ENCODE measurements at regions not wholly inside any gene's neighbourhood (a gene's known extent, or its start where the extent isn't known, plus 50 kb on each side); places are given as distances from the start of the nearest gene placed in this dataset.

- DNase-seq (ENCODE audit: low spot score): no peak
- Histone ChIP-seq H3K4me3 (replicated peaks in 1 of 3; ENCODE audit: insufficient read depth in 1 of 3, low read depth in 2 of 3, low read length in 3 of 3) (no peak overlapping the region), H3K36me3 (replicated peaks in 1 of 2; ENCODE audit: control insufficient read depth in 1 of 2, insufficient read depth in 2 of 2, low read length in 2 of 2) (no peaks in the 10 kb centered on the region), H3K27me3 (ENCODE audit: control insufficient read depth in 1 of 2, insufficient read depth in 2 of 2, low read length in 2 of 2) (no peaks in the 10 kb centered on the region), H3K4me2 (ENCODE audit: low read depth, low read length) (no peak overlapping the region), H3K9me3 (ENCODE audit: low read length) (no peaks in the 10 kb centered on the region), H3K9ac (ENCODE audit: insufficient read depth, low read depth, low read length) (no peak overlapping the region), H3K79me2 (ENCODE audit: insufficient read depth, low read length) (no peaks in the 10 kb centered on the region), H4K20me1 (ENCODE audit: insufficient read depth, low read length) (no peaks in the 10 kb centered on the region), H3K4me1 (ENCODE audit: insufficient read depth, low read length) (no peaks in the 10 kb centered on the region), H2AFZ (ENCODE audit: low read length) (no peak overlapping the region), H3K27ac (ENCODE audit: extremely low read length, insufficient read depth, low read length) (no peak overlapping the region)
- ChIA-PET CTCF (ENCODE audit: low intra/inter-chr PET ratio, low total read pairs) (no interaction called here), POLR2A (no interaction called here)
- WGBS (ENCODE audit: low lambda C conversion rate): 12% methylated on average over 3 of the region's 3 CpGs
- no peak for ATAC-seq
- no TSS peak for BruUV-seq (replicated peaks)
- TF ChIP-seq ZKSCAN5 (CRISPR knock-in tag; IDR thresholded peaks at IDR 0.05): no peak
- TF ChIP-seq PLRG1 (conservative IDR thresholded peaks at IDR 0.05): no peak
- no peak for TF ChIP-seq SALL1 (CRISPR knock-in tag; IDR thresholded peaks at IDR 0.05)
- no peak for FAIRE-seq
- in situ Hi-C loops (cut with HindIII; ENCODE audit: extremely low pct_ligation_motif_present, low pct_unique_long_range_greater_than_20kb) (no loop called here), intact Hi-C loops (cut with micrococcal nuclease; ENCODE audit: unreplicated experiment) (no loop called here)
These were observed 157.8 kb upstream of the PRR16 start for GRCh38 chr5:120306303-120306702.

GRCh38 chr5:120314191-120314590 lies 149.9 kb upstream of the PRR16 start:
- ATAC-seq: no peak
- Histone ChIP-seq H3K9me3 (ENCODE audit: low read length) (peaks cover 6% of the 10 kb centered on the region; the same call in 1 of the 2 replicates), H2AFZ (ENCODE audit: low read length) (no peak overlapping the region), H4K20me1 (ENCODE audit: insufficient read depth, low read length) (no peaks in the 10 kb centered on the region), H3K9ac (ENCODE audit: insufficient read depth, low read depth, low read length) (no peak overlapping the region), H3K79me2 (ENCODE audit: insufficient read depth, low read length) (no peaks in the 10 kb centered on the region), H3K27me3 (ENCODE audit: control insufficient read depth in 1 of 2, insufficient read depth in 2 of 2, low read length in 2 of 2) (no peaks in the 10 kb centered on the region), H3K4me2 (ENCODE audit: low read depth, low read length) (no peak overlapping the region), H3K27ac (ENCODE audit: extremely low read length, insufficient read depth, low read length) (no peak overlapping the region), H3K36me3 (replicated peaks in 1 of 2; ENCODE audit: control insufficient read depth in 1 of 2, insufficient read depth in 2 of 2, low read length in 2 of 2) (no peaks in the 10 kb centered on the region), H3K4me3 (replicated peaks in 1 of 3; ENCODE audit: insufficient read depth in 1 of 3, low read depth in 2 of 3, low read length in 3 of 3) (no peak overlapping the region), H3K4me1 (ENCODE audit: insufficient read depth, low read length) (no peaks in the 10 kb centered on the region)
- FAIRE-seq: no peak
- no TSS peak for BruUV-seq (replicated peaks)
- intact Hi-C loops (cut with micrococcal nuclease; ENCODE audit: unreplicated experiment): no loop called here
- ChIA-PET CTCF (ENCODE audit: low intra/inter-chr PET ratio, low total read pairs) (no interaction called here), POLR2A (no interaction called here)
- in situ Hi-C loops (cut with HindIII; ENCODE audit: extremely low pct_ligation_motif_present, low pct_unique_long_range_greater_than_20kb): no loop called here
- DNase-seq (ENCODE audit: low spot score): no peak
- TF ChIP-seq GFI1 (CRISPR knock-in tag; IDR thresholded peaks at IDR 0.05; ENCODE audit: borderline replicate concordance) (no peak), ZNF773 (CRISPR knock-in tag; IDR thresholded peaks at IDR 0.05; ENCODE audit: borderline replicate concordance) (no peak), SP4 (CRISPR knock-in tag; IDR thresholded peaks at IDR 0.05) (no peak), ZNF230 (CRISPR knock-in tag; IDR thresholded peaks at IDR 0.05) (no peak)
- TF ChIP-seq, protein P1, sequence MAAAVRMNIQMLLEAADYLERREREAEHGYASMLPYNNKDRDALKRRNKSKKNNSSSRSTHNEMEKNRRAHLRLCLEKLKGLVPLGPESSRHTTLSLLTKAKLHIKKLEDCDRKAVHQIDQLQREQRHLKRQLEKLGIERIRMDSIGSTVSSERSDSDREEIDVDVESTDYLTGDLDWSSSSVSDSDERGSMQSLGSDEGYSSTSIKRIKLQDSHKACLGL (CRISPR knock-in tag; IDR thresholded peaks at IDR 0.05): no peak
- TF ChIP-seq, protein P2, sequence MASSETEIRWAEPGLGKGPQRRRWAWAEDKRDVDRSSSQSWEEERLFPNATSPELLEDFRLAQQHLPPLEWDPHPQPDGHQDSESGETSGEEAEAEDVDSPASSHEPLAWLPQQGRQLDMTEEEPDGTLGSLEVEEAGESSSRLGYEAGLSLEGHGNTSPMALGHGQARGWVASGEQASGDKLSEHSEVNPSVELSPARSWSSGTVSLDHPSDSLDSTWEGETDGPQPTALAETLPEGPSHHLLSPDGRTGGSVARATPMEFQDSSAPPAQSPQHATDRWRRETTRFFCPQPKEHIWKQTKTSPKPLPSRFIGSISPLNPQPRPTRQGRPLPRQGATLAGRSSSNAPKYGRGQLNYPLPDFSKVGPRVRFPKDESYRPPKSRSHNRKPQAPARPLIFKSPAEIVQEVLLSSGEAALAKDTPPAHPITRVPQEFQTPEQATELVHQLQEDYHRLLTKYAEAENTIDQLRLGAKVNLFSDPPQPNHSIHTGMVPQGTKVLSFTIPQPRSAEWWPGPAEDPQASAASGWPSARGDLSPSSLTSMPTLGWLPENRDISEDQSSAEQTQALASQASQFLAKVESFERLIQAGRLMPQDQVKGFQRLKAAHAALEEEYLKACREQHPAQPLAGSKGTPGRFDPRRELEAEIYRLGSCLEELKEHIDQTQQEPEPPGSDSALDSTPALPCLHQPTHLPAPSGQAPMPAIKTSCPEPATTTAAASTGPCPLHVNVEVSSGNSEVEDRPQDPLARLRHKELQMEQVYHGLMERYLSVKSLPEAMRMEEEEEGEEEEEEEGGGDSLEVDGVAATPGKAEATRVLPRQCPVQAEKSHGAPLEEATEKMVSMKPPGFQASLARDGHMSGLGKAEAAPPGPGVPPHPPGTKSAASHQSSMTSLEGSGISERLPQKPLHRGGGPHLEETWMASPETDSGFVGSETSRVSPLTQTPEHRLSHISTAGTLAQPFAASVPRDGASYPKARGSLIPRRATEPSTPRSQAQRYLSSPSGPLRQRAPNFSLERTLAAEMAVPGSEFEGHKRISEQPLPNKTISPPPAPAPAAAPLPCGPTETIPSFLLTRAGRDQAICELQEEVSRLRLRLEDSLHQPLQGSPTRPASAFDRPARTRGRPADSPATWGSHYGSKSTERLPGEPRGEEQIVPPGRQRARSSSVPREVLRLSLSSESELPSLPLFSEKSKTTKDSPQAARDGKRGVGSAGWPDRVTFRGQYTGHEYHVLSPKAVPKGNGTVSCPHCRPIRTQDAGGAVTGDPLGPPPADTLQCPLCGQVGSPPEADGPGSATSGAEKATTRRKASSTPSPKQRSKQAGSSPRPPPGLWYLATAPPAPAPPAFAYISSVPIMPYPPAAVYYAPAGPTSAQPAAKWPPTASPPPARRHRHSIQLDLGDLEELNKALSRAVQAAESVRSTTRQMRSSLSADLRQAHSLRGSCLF (CRISPR knock-in tag; IDR thresholded peaks at IDR 0.05; ENCODE audit: borderline replicate concordance): no peak
- TF ChIP-seq, protein P3, sequence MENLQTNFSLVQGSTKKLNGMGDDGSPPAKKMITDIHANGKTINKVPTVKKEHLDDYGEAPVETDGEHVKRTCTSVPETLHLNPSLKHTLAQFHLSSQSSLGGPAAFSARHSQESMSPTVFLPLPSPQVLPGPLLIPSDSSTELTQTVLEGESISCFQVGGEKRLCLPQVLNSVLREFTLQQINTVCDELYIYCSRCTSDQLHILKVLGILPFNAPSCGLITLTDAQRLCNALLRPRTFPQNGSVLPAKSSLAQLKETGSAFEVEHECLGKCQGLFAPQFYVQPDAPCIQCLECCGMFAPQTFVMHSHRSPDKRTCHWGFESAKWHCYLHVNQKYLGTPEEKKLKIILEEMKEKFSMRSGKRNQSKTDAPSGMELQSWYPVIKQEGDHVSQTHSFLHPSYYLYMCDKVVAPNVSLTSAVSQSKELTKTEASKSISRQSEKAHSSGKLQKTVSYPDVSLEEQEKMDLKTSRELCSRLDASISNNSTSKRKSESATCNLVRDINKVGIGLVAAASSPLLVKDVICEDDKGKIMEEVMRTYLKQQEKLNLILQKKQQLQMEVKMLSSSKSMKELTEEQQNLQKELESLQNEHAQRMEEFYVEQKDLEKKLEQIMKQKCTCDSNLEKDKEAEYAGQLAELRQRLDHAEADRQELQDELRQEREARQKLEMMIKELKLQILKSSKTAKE (CRISPR knock-in tag; IDR thresholded peaks at IDR 0.05; ENCODE audit: borderline replicate concordance): no peak
- TF ChIP-seq, protein P4, sequence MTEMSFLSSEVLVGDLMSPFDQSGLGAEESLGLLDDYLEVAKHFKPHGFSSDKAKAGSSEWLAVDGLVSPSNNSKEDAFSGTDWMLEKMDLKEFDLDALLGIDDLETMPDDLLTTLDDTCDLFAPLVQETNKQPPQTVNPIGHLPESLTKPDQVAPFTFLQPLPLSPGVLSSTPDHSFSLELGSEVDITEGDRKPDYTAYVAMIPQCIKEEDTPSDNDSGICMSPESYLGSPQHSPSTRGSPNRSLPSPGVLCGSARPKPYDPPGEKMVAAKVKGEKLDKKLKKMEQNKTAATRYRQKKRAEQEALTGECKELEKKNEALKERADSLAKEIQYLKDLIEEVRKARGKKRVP (CRISPR knock-in tag; IDR thresholded peaks at IDR 0.05): no peak

Data from HepG2 (cell line).